ENCODE measurements at regions not wholly inside any gene's neighbourhood (a gene's known extent, or its start where the extent isn't known, plus 50 kb on each side); places are given as distances from the start of the nearest gene placed in this dataset.

GRCh38 chr17:83012200-83012785 is 67.1 kb upstream of the METRNL start:
- Histone ChIP-seq H3K79me2 (ENCODE audit: low read length) (no peaks in the 10 kb centered on the region), H4K20me1 (ENCODE audit: insufficient read depth, low read length) (no peaks in the 10 kb centered on the region), H3K27ac (ENCODE audit: low read length) (no peak overlapping the region), H3K9ac (ENCODE audit: low read length) (no peak overlapping the region), H3K27me3 (replicated peaks; ENCODE audit: insufficient read depth, low read length) (peaks cover 82% of the 10 kb centered on the region), H3K4me2 (ENCODE audit: low read depth, low read length) (peak overlapping the region; percentile 60; the same call in 1 of the 2 replicates), H3K9me3 (replicated peaks; ENCODE audit: insufficient read depth, low read length) (no peaks in the 10 kb centered on the region), H2AFZ (ENCODE audit: low read length) (no peak overlapping the region), H3K4me3 (ENCODE audit: low read length) (no peak overlapping the region), H3K4me1 (ENCODE audit: low read length) (peaks cover 6% of the 10 kb centered on the region), H3K9me2 (replicated peaks; ENCODE audit: insufficient read depth, low read length) (no peaks in the 10 kb centered on the region), H3F3A (ENCODE audit: insufficient read depth, low read length) (no peaks in the 10 kb centered on the region), H3K36me3 (replicated peaks; ENCODE audit: insufficient read depth, low read length) (no peaks in the 10 kb centered on the region)
- DNase-seq = no peak
- no peak for TF ChIP-seq CTCF (IDR thresholded peaks at IDR 0.05; ENCODE audit: low read length)

GRCh38 chr17:83012868-83013778 is 66.3 kb upstream of the METRNL start:
- Histone ChIP-seq H3K79me2 (ENCODE audit: low read length) (no peaks in the 10 kb centered on the region), H3K4me2 (ENCODE audit: low read depth, low read length) (peak overlapping the region; percentile 60), H3K4me3 (ENCODE audit: low read length) (no peak overlapping the region), H3K9me3 (replicated peaks; ENCODE audit: insufficient read depth, low read length) (no peaks in the 10 kb centered on the region), H4K20me1 (ENCODE audit: insufficient read depth, low read length) (no peaks in the 10 kb centered on the region), H3K27ac (ENCODE audit: low read length) (no peak overlapping the region), H3K27me3 (replicated peaks; ENCODE audit: insufficient read depth, low read length) (peaks cover 76% of the 10 kb centered on the region), H3K9me2 (replicated peaks; ENCODE audit: insufficient read depth, low read length) (no peaks in the 10 kb centered on the region), H2AFZ (ENCODE audit: low read length) (no peak overlapping the region), H3K9ac (ENCODE audit: low read length) (no peak overlapping the region), H3K4me1 (ENCODE audit: low read length) (peaks cover 6% of the 10 kb centered on the region), H3K36me3 (replicated peaks; ENCODE audit: insufficient read depth, low read length) (no peaks in the 10 kb centered on the region), H3F3A (ENCODE audit: insufficient read depth, low read length) (no peaks in the 10 kb centered on the region)
- DNase-seq = peak; percentile 59
- TF ChIP-seq CTCF (IDR thresholded peaks at IDR 0.05; ENCODE audit: low read length) (no peak), EZH2phosphoT487 (IDR thresholded peaks at IDR 0.05; ENCODE audit: low read length) (no peak), EZH2 (optimal IDR thresholded peaks at IDR 0.05; ENCODE audit: low read depth, low read length) (no peak)

- H3K79me2 ChIP-seq (ENCODE audit: low read length) = no peaks in the 10 kb centered on the region
- no peak overlapping the region for H3K4me3 ChIP-seq (ENCODE audit: low read length)
- no peaks in the 10 kb centered on the region for H3K9me2 ChIP-seq (replicated peaks; ENCODE audit: insufficient read depth, low read length)
- no peak overlapping the region for H3K27ac ChIP-seq (ENCODE audit: low read length)
- no peaks in the 10 kb centered on the region for H3K9me3 ChIP-seq (replicated peaks; ENCODE audit: insufficient read depth, low read length)
- no peak overlapping the region for H3K9ac ChIP-seq (ENCODE audit: low read length)
- no peak overlapping the region for H3K4me2 ChIP-seq (ENCODE audit: low read depth, low read length)
- no peak for DNase-seq
- TF ChIP-seq EZH2 (optimal IDR thresholded peaks at IDR 0.05; ENCODE audit: low read depth, low read length) (no peak), CTCF (IDR thresholded peaks at IDR 0.05; ENCODE audit: low read length) (no peak), EZH2phosphoT487 (IDR thresholded peaks at IDR 0.05; ENCODE audit: low read length) (no peak)
- H3K27me3 ChIP-seq (replicated peaks; ENCODE audit: insufficient read depth, low read length) = peaks cover 76% of the 10 kb centered on the region
- no peaks in the 10 kb centered on the region for H3K36me3 ChIP-seq (replicated peaks; ENCODE audit: insufficient read depth, low read length)
- no peaks in the 10 kb centered on the region for H4K20me1 ChIP-seq (ENCODE audit: insufficient read depth, low read length)
- H3F3A ChIP-seq (ENCODE audit: insufficient read depth, low read length) = no peaks in the 10 kb centered on the region
- peaks cover 6% of the 10 kb centered on the region for H3K4me1 ChIP-seq (ENCODE audit: low read length)
- H2AFZ ChIP-seq (ENCODE audit: low read length) = no peak overlapping the region
Observed at GRCh38 chr17:83013779-83014117, 65.7 kb upstream of the METRNL start.

Data from MM.1S (cell line).